Endothelial cell of umbilical vein (primary cell): ENCODE measurements at regions not wholly inside any gene's neighbourhood (a gene's known extent, or its start where the extent isn't known, plus 50 kb on each side); places are given as distances from the start of the nearest gene placed in this dataset.

Source experiments
- BruUV-seq: library from RNA; stranded (reverse); fragments of 400-500 nt; replicated peaks from 2 replicates; lab custom pipeline; 2021; lab: Mats Ljungman, UMichigan
- CTCF ChIA-PET: fragments of 300-600, 350-600 bp; sonication (Branson Sonifier 250); formaldehyde crosslinking; loops from one replicate; lab custom pipeline; 2021; ENCODE audit warnings: antibody characterized with exemption, inconsistent platforms; lab: Charles Lee
- POLR2A ChIA-PET: fragments of 300-600, 350-600 bp; sonication (Branson Sonifier 250); formaldehyde crosslinking; loops from one replicate; lab custom pipeline; 2021; ENCODE audit warnings: antibody characterized with exemption, inconsistent platforms; lab: Charles Lee
- DNase-seq: peaks from one replicate; pipeline ENCODE4 v3.0.0-alpha.2; 2011; ENCODE audit warnings: low read depth, low spot score
- FAIRE-seq: peaks from 2 replicates; lab custom pipeline; 2011; peaks lifted over from hg19 to GRCh38; lab: Jason Lieb, UNC
- H2AFZ ChIP-seq: 2 replicates; pipeline ENCODE4 v1.6.0; 2012; ENCODE audit warnings: low read depth, low read length, control low read depth, inconsistent platforms
- H3K27ac ChIP-seq: 2 replicates; pipeline ENCODE4 v1.5.1; 2011; ENCODE audit warnings: low read depth, mild to moderate bottlenecking, control low read depth, low read length, moderate library complexity; ENCODE audit not compliant: insufficient read depth
- H3K27me3 ChIP-seq, 2 experiments: 2 replicates each; pipeline versions ENCODE4 v1.6.0 to v1.6.1; 2011; ENCODE audit warnings: low read length in 2 of 2, mixed read lengths in 1 of 2; ENCODE audit not compliant: control insufficient read depth in 2 of 2, insufficient read depth in 2 of 2
- H3K36me3 ChIP-seq, 2 experiments: 2 replicates in 1 of 2; 3 replicates in 1 of 2; pipeline ENCODE4 v1.5.1; 2011; ENCODE audit warnings: low read length in 2 of 2, mild to moderate bottlenecking in 1 of 2, moderate library complexity in 1 of 2; ENCODE audit not compliant: control insufficient read depth in 2 of 2, insufficient read depth in 2 of 2; ENCODE audit errors: extremely low read depth in 1 of 2
- H3K4me1 ChIP-seq: 3 replicates; pipeline ENCODE4 v1.5.1; 2011; ENCODE audit warnings: mild to moderate bottlenecking, low read length; ENCODE audit not compliant: control insufficient read depth, insufficient read depth; ENCODE audit errors: extremely low read depth
- H3K4me2 ChIP-seq: 2 replicates; pipeline ENCODE4 v1.6.1; 2011; ENCODE audit warnings: low read length, control low read depth, mixed read lengths; ENCODE audit not compliant: insufficient read depth
- H3K4me3 ChIP-seq, 3 experiments: fragments of 200-600 bp in 1 of 3; sonication (generic), shearing (Covaris generic) in 1 of 3; replicated peaks in 1 of 3; 2 replicates each; pipeline ENCODE4 v1.5.1; 2011 to 2016; ENCODE audit warnings: control low read depth in 3 of 3, low read length in 3 of 3, mild to moderate bottlenecking in 2 of 3, inconsistent platforms in 1 of 3, low read depth in 1 of 3, moderate library complexity in 1 of 3; ENCODE audit not compliant: insufficient read depth in 1 of 3
- H3K79me2 ChIP-seq: 2 replicates; pipeline ENCODE4 v1.6.0; 2012; ENCODE audit warnings: low read length, inconsistent platforms; ENCODE audit not compliant: control insufficient read depth, insufficient read depth
- H3K9ac ChIP-seq: replicated peaks from 2 replicates; pipeline ENCODE3; 2011; ENCODE audit warnings: low read length, control low read depth; ENCODE audit not compliant: insufficient read depth; ENCODE audit errors: extremely low read depth
- H3K9me1 ChIP-seq: replicated peaks from 3 replicates; pipeline ENCODE4 v1.6.0; 2011; ENCODE audit warnings: mild to moderate bottlenecking, low read length; ENCODE audit not compliant: control insufficient read depth, insufficient read depth; ENCODE audit errors: extremely low read depth
- H3K9me3 ChIP-seq: replicated peaks from 2 replicates; pipeline ENCODE4 v1.5.1; 2012; ENCODE audit warnings: low read length, inconsistent platforms; ENCODE audit not compliant: control insufficient read depth, insufficient read depth
- H4K20me1 ChIP-seq: replicated peaks from 2 replicates; pipeline ENCODE3; 2011; ENCODE audit warnings: mild to moderate bottlenecking, low read length; ENCODE audit not compliant: control insufficient read depth, insufficient read depth; ENCODE audit errors: extremely low read depth
- CTCF ChIP-seq, 2 donors: IDR thresholded peaks; 1 replicate in 1 of 2; 2 replicates in 1 of 2; pipeline ENCODE4 v1.5.1; 2011; ENCODE audit warnings: low read length in 2 of 2, mild to moderate bottlenecking in 2 of 2, moderate library complexity in 2 of 2, control low read depth in 1 of 2, inconsistent platforms in 1 of 2, low read depth in 1 of 2; ENCODE audit not compliant: insufficient read depth in 1 of 2; ENCODE audit errors: extremely low read depth in 1 of 2
- EZH2 ChIP-seq: IDR thresholded peaks from 2 replicates; pipeline ENCODE4 v1.6.1; 2012; ENCODE audit warnings: borderline replicate concordance, low read depth, mild to moderate bottlenecking, moderate library complexity, low read length, inconsistent platforms; ENCODE audit not compliant: severe bottlenecking
- FOS ChIP-seq: IDR thresholded peaks from 2 replicates; pipeline ENCODE4 v1.6.1; 2011; ENCODE audit warnings: mild to moderate bottlenecking, low read length, moderate library complexity, borderline replicate concordance; ENCODE audit not compliant: insufficient read depth
- GATA2 ChIP-seq: IDR thresholded peaks from 2 replicates; pipeline ENCODE4 v1.7.0; 2011; ENCODE audit warnings: low read depth, mild to moderate bottlenecking, moderate library complexity, mixed read lengths, low read length; ENCODE audit not compliant: insufficient read length, insufficient read depth
- JUN ChIP-seq: IDR thresholded peaks from 2 replicates; pipeline ENCODE4 v1.6.1; 2011; ENCODE audit warnings: borderline replicate concordance, low read depth; ENCODE audit not compliant: insufficient read length, insufficient read depth
- MAX ChIP-seq: IDR thresholded peaks from 2 replicates; pipeline ENCODE4 v1.6.1; 2011; ENCODE audit not compliant: insufficient read depth, insufficient read length
- MYC ChIP-seq: IDR thresholded peaks from one replicate; pipeline ENCODE4 v1.6.1; 2011; ENCODE audit warnings: mild to moderate bottlenecking, low read depth, low read length
- POLR2A ChIP-seq: IDR thresholded peaks from 2 replicates; pipeline ENCODE4 v1.6.1; 2012; ENCODE audit warnings: low read depth, mild to moderate bottlenecking, control low read depth, low read length
- POLR2AphosphoS5 ChIP-seq: IDR thresholded peaks from 2 replicates; pipeline ENCODE4 v1.6.1; 2012; ENCODE audit warnings: low read depth, mild to moderate bottlenecking, control low read depth, low read length, moderate library complexity; ENCODE audit not compliant: insufficient read depth
- dilution Hi-C: fragments of 300-500 bp; cut with MboI; formaldehyde crosslinking; loops from one replicate; pipeline ENCODE4 v1.15.0; 2019; ENCODE audit warnings: low sequenced_read_pairs; ENCODE audit not compliant: extremely low pct_ligation_motif_present
- intact Hi-C: fragments of 100-400 bp; cut with micrococcal nuclease; formaldehyde crosslinking; loops from one replicate; pipeline ENCODE4 v1.10.0; 2022

- DNase-seq (no peak), FAIRE-seq (no peak)
- H2AFZ ChIP-seq = no peak overlapping the region
- BruUV-seq = no TSS peak
- no peak overlapping the region for H3K27ac ChIP-seq
- no peaks in the 10 kb centered on the region for H3K36me3 ChIP-seq
- POLR2A ChIA-PET = no interaction called here
- no peak overlapping the region for H3K4me3 ChIP-seq
- CTCF ChIA-PET = no interaction called here
- dilution Hi-C loops = no loop called here
- H3K9me1 ChIP-seq = no peaks in the 10 kb centered on the region
- no peaks in the 10 kb centered on the region for H3K9me3 ChIP-seq
- H3K27me3 ChIP-seq = no peaks in the 10 kb centered on the region
- no peak for TF ChIP-seq JUN
- TF ChIP-seq MAX = no peak
- TF ChIP-seq GATA2 = no peak
- no peak for TF ChIP-seq EZH2
- no peak for TF ChIP-seq CTCF (IDR thresholded peaks at IDR 0.05; ENCODE audit: extremely low read depth in 1 of 2, insufficient read depth in 1 of 2, low read depth in 1 of 2, low read length in 2 of 2)
- TF ChIP-seq MYC = no peak
- TF ChIP-seq FOS = no peak
- no peak for TF ChIP-seq POLR2AphosphoS5
- no peak for TF ChIP-seq POLR2A
- H3K4me2 ChIP-seq = no peak overlapping the region
- H3K9ac ChIP-seq = no peak overlapping the region
- intact Hi-C loops = no loop called here
- H3K4me1 ChIP-seq = no peaks in the 10 kb centered on the region
- H3K79me2 ChIP-seq = no peaks in the 10 kb centered on the region
- no peaks in the 10 kb centered on the region for H4K20me1 ChIP-seq
Observed at GRCh38 chr18:11377766-11378540, 228.6 kb upstream of the PIEZO2 start.
